ENCODE measurements at regions not wholly inside any gene's neighbourhood (a gene's known extent, or its start where the extent isn't known, plus 50 kb on each side); places are given as distances from the start of the nearest gene placed in this dataset.
A peak's percentile ranks its signal among the peaks of the same experiment; 100 is the strongest.

GRCh38 chr1:60415696-60416095 is 342.1 kb upstream of the C1orf87 start:
- H3K4me3 ChIP-seq, result no peak overlapping the region
- no peaks in the 10 kb centered on the region for H3K27me3 ChIP-seq
- no peaks in the 10 kb centered on the region for H3K36me3 ChIP-seq
- peaks cover 0 to 7% (median 0%) of the 10 kb centered on the region in 4 donors for H3K4me1 ChIP-seq
- no peak overlapping the region for H3K27ac ChIP-seq
- DNase-seq (ENCODE audit: low spot score in 2 of 2), result no peak
- H3K9me3 ChIP-seq, result no peaks in the 10 kb centered on the region
- TF ChIP-seq EP300 (IDR thresholded peaks at IDR 0.05), result no peak
- TF ChIP-seq POLR2A (IDR thresholded peaks at IDR 0.05), result no peak
- TF ChIP-seq CTCF (IDR thresholded peaks at IDR 0.05), result no peak

- no peaks in the 10 kb centered on the region for H3K9me3 ChIP-seq
- H3K36me3 ChIP-seq, result no peaks in the 10 kb centered on the region
- H3K4me3 ChIP-seq, result no peak overlapping the region
- H3K27ac ChIP-seq, result no peak overlapping the region
- no peaks in the 10 kb centered on the region for H3K27me3 ChIP-seq
- DNase-seq (ENCODE audit: low spot score in 2 of 2), result no peak
- TF ChIP-seq CTCF (IDR thresholded peaks at IDR 0.05) (no peak), POLR2A (IDR thresholded peaks at IDR 0.05) (no peak), EP300 (IDR thresholded peaks at IDR 0.05) (no peak)
- 29 to 37% methylated on average over 1 of the region's 1 CpG for WGBS, 2 donors
- peaks cover 0 to 7% (median 0%) of the 10 kb centered on the region in 4 donors for H3K4me1 ChIP-seq
Observed at GRCh38 chr1:60413091-60413490, 339.5 kb upstream of the C1orf87 start.

GRCh38 chr1:60411591-60411990 is 338.0 kb upstream of the C1orf87 start:
- no peak overlapping the region for H3K27ac ChIP-seq
- H3K27me3 ChIP-seq, result no peaks in the 10 kb centered on the region
- no peak for TF ChIP-seq EP300 (IDR thresholded peaks at IDR 0.05)
- no peak for TF ChIP-seq CTCF (IDR thresholded peaks at IDR 0.05)
- no peak for TF ChIP-seq POLR2A (IDR thresholded peaks at IDR 0.05)
- H3K9me3 ChIP-seq, result no peaks in the 10 kb centered on the region
- no peak overlapping the region for H3K4me3 ChIP-seq
- peaks cover 0 to 7% (median 0%) of the 10 kb centered on the region in 4 donors for H3K4me1 ChIP-seq
- DNase-seq (ENCODE audit: low spot score in 2 of 2), result no peak
- 25 to 43% methylated on average over 2 of the region's 2 CpGs for WGBS, 2 donors
- H3K36me3 ChIP-seq, result no peaks in the 10 kb centered on the region

- no peaks in the 10 kb centered on the region for H3K36me3 ChIP-seq
- no peak for TF ChIP-seq CTCF (IDR thresholded peaks at IDR 0.05)
- no peak for TF ChIP-seq POLR2A (IDR thresholded peaks at IDR 0.05)
- TF ChIP-seq EP300 (IDR thresholded peaks at IDR 0.05), result no peak
- peak overlapping the region in 1 of 4 donors; percentile 5 for H3K27ac ChIP-seq
- no peaks in the 10 kb centered on the region for H3K4me1 ChIP-seq
- peak overlapping the region in 1 of 4 donors; percentile 0 for H3K4me3 ChIP-seq
- no peaks in the 10 kb centered on the region for H3K27me3 ChIP-seq
- DNase-seq (ENCODE audit: low spot score in 2 of 2), result no peak
- 18% methylated on average over 4 of the region's 4 CpGs for whole genome bisulfite sequencing, 2 donors
- no peaks in the 10 kb centered on the region for H3K9me3 ChIP-seq
Observed at GRCh38 chr1:60402816-60403215, 329.2 kb upstream of the C1orf87 start.

- DNase-seq (ENCODE audit: low spot score in 2 of 2), result no peak
- Histone ChIP-seq H3K36me3 (no peaks in the 10 kb centered on the region), H3K27ac (no peak overlapping the region), H3K9me3 (no peaks in the 10 kb centered on the region), H3K27me3 (no peaks in the 10 kb centered on the region), H3K4me3 (no peak overlapping the region), H3K4me1 (no peaks in the 10 kb centered on the region)
- WGBS, 2 donors, result 80 to 93% methylated on average over 3 of the region's 3 CpGs
- no peak for TF ChIP-seq EP300 (IDR thresholded peaks at IDR 0.05)
- TF ChIP-seq POLR2A (IDR thresholded peaks at IDR 0.05), result no peak
- no peak for TF ChIP-seq CTCF (IDR thresholded peaks at IDR 0.05)
Observed at GRCh38 chr1:60402216-60402615, 328.6 kb upstream of the C1orf87 start.

Data from tibial nerve (tissue), 4 donors.